Activated naive CD8-positive, alpha-beta T cell treated with anti-CD3 and anti-CD28 coated beads, Interleukin-2, amount 10 ng/mL, durations not matched to agents 7 days and 5 days (primary cell): ENCODE measurements at regions not wholly inside any gene's neighbourhood (a gene's known extent, or its start where the extent isn't known, plus 50 kb on each side); places are given as distances from the start of the nearest gene placed in this dataset.

Experiments used
- ATAC-seq: fragments of 150-1000 bp; cut with Tn5 transposase; one replicate; pipeline ENCODE4 v1.10.0; 2021; ENCODE audit warnings: low read depth, moderate library complexity
- POLR2A ChIA-PET: fragments of 350-600 bp; sonication (Branson Sonifier 250); formaldehyde crosslinking; loops from one replicate; lab custom pipeline; 2021; ENCODE audit warnings: antibody characterized with exemption; lab: Charles Lee
- DNase-seq: peaks from one replicate; pipeline ENCODE4 v3.0.0; 2021
- H3K27ac Mint-ChIP-seq: one replicate; pipeline ENCODE4 v1.8.0; 2022; ENCODE audit warnings: mild to moderate bottlenecking, mixed read lengths
- H3K27me3 Mint-ChIP-seq: one replicate; pipeline ENCODE4 v1.8.0; 2022; ENCODE audit warnings: mild to moderate bottlenecking, moderate library complexity, mixed read lengths
- H3K36me3 Mint-ChIP-seq: one replicate; pipeline ENCODE4 v1.8.0; 2021; ENCODE audit warnings: mild to moderate bottlenecking, mixed read lengths
- H3K4me1 Mint-ChIP-seq: one replicate; pipeline ENCODE4 v1.8.0; 2021; ENCODE audit warnings: mixed read lengths
- H3K4me3 Mint-ChIP-seq: one replicate; pipeline ENCODE4 v1.8.0; 2022; ENCODE audit warnings: mild to moderate bottlenecking, moderate library complexity, mixed read lengths
- H3K9me3 Mint-ChIP-seq: one replicate; pipeline ENCODE4 v1.8.0; 2021; ENCODE audit warnings: mixed read lengths

GRCh38 chr20:16942051-16942450 is 193.9 kb downstream of the OTOR start:
- Mint-ChIP-seq H3K4me1 (no peaks in the 10 kb centered on the region), H3K9me3 (no peaks in the 10 kb centered on the region), H3K27ac (no peak overlapping the region), H3K27me3 (no peaks in the 10 kb centered on the region), H3K36me3 (no peaks in the 10 kb centered on the region), H3K4me3 (no peak overlapping the region)
- DNase-seq (no peak), ATAC-seq (no peak)
- POLR2A ChIA-PET, result no interaction called here

GRCh38 chr20:16942756-16943155 is 194.6 kb downstream of the OTOR start:
- no peaks in the 10 kb centered on the region for H3K27me3 Mint-ChIP-seq
- POLR2A ChIA-PET, result no interaction called here
- no peak overlapping the region for H3K27ac Mint-ChIP-seq
- no peaks in the 10 kb centered on the region for H3K36me3 Mint-ChIP-seq
- H3K9me3 Mint-ChIP-seq, result no peaks in the 10 kb centered on the region
- no peaks in the 10 kb centered on the region for H3K4me1 Mint-ChIP-seq
- H3K4me3 Mint-ChIP-seq, result no peak overlapping the region
- ATAC-seq (no peak), DNase-seq (no peak)

DNA sequence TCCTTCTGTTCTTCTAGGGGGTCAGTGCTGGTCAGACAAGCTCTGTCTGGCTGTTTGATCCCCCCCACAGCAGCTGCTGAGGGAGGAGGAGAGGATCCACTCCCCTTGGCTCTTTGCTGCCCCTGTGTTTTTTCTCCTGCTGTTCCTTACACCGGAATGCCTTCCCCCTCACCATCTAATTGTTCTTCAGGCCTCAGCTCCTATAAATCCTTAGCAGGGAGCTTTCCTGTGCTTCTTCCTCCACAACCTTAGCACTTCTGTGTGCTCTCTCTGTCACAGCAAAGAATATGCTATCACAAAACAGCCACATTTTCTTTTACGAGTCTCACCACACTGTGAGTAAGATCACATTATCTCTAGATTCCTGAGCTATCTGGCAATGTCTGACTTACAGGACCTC is 196.6 kb downstream of the OTOR start:
- ATAC-seq (no peak), DNase-seq (no peak)
- H3K36me3 Mint-ChIP-seq, result no peaks in the 10 kb centered on the region
- H3K4me1 Mint-ChIP-seq, result no peaks in the 10 kb centered on the region
- H3K9me3 Mint-ChIP-seq, result no peaks in the 10 kb centered on the region
- H3K4me3 Mint-ChIP-seq, result no peak overlapping the region
- H3K27me3 Mint-ChIP-seq, result no peaks in the 10 kb centered on the region
- H3K27ac Mint-ChIP-seq, result no peak overlapping the region
- POLR2A ChIA-PET, result no interaction called here

GRCh38 chr20:16945619-16946018 is 197.5 kb downstream of the OTOR start:
- peaks cover under 1% of the 10 kb centered on the region for H3K9me3 Mint-ChIP-seq
- POLR2A ChIA-PET, result no interaction called here
- H3K27me3 Mint-ChIP-seq, result no peaks in the 10 kb centered on the region
- no peak overlapping the region for H3K27ac Mint-ChIP-seq
- no peak overlapping the region for H3K4me3 Mint-ChIP-seq
- no peak for DNase-seq
- H3K4me1 Mint-ChIP-seq, result no peaks in the 10 kb centered on the region
- ATAC-seq, result no peak
- H3K36me3 Mint-ChIP-seq, result no peaks in the 10 kb centered on the region

- H3K4me3 Mint-ChIP-seq, result no peak overlapping the region
- POLR2A ChIA-PET, result no interaction called here
- DNase-seq, result no peak
- H3K36me3 Mint-ChIP-seq, result no peaks in the 10 kb centered on the region
- no peak overlapping the region for H3K27ac Mint-ChIP-seq
- no peak for ATAC-seq
- no peaks in the 10 kb centered on the region for H3K4me1 Mint-ChIP-seq
- H3K27me3 Mint-ChIP-seq, result no peaks in the 10 kb centered on the region
- H3K9me3 Mint-ChIP-seq, result peaks cover 2% of the 10 kb centered on the region
Measured at GRCh38 chr20:16946097-16946496, 197.9 kb downstream of the OTOR start.

GRCh38 chr20:16947479-16947878 is 199.3 kb downstream of the OTOR start:
- Mint-ChIP-seq H3K27ac (no peak overlapping the region), H3K36me3 (no peaks in the 10 kb centered on the region), H3K27me3 (no peaks in the 10 kb centered on the region), H3K9me3 (peaks cover 2% of the 10 kb centered on the region), H3K4me3 (no peak overlapping the region), H3K4me1 (no peaks in the 10 kb centered on the region)
- DNase-seq, result no peak
- no peak for ATAC-seq
- POLR2A ChIA-PET, result no interaction called here

- H3K27ac Mint-ChIP-seq, result no peak overlapping the region
- H3K27me3 Mint-ChIP-seq, result no peaks in the 10 kb centered on the region
- POLR2A ChIA-PET, result no interaction called here
- peaks cover 2% of the 10 kb centered on the region for H3K9me3 Mint-ChIP-seq
- no peaks in the 10 kb centered on the region for H3K4me1 Mint-ChIP-seq
- DNase-seq (no peak), ATAC-seq (no peak)
- no peaks in the 10 kb centered on the region for H3K36me3 Mint-ChIP-seq
- H3K4me3 Mint-ChIP-seq, result no peak overlapping the region
Measured at GRCh38 chr20:16951876-16952275, 203.7 kb downstream of the OTOR start.

DNA sequence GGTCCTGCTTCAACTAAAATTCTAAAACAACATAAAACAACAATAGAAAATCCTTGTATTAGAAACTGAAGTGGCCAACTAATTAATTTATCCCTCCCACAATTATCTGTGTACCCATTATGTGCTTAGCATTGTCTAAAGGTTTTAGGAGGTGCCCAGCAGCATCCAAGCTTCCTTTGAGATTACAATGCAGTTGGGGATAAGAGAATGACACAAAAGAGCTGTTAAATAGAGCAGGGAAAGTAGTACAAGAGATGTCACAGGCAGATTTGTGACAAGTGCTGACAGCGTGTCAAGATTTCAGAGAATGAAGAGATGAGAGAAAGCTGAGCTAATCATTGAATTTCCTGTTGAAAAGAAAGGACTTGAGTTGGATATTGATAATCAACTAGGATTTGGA is 204.8 kb downstream of the OTOR start:
- no peak overlapping the region for H3K4me3 Mint-ChIP-seq
- H3K27me3 Mint-ChIP-seq, result no peaks in the 10 kb centered on the region
- H3K27ac Mint-ChIP-seq, result no peak overlapping the region
- DNase-seq (no peak), ATAC-seq (no peak)
- POLR2A ChIA-PET, result no interaction called here
- H3K4me1 Mint-ChIP-seq, result no peaks in the 10 kb centered on the region
- H3K36me3 Mint-ChIP-seq, result no peaks in the 10 kb centered on the region
- H3K9me3 Mint-ChIP-seq, result peaks cover 2% of the 10 kb centered on the region

GRCh38 chr20:16953858-16954257 is 205.7 kb downstream of the OTOR start:
- POLR2A ChIA-PET, result no interaction called here
- no peak overlapping the region for H3K27ac Mint-ChIP-seq
- H3K36me3 Mint-ChIP-seq, result no peaks in the 10 kb centered on the region
- DNase-seq (no peak), ATAC-seq (no peak)
- H3K4me1 Mint-ChIP-seq, result no peaks in the 10 kb centered on the region
- peaks cover 2% of the 10 kb centered on the region for H3K9me3 Mint-ChIP-seq
- no peak overlapping the region for H3K4me3 Mint-ChIP-seq
- H3K27me3 Mint-ChIP-seq, result no peaks in the 10 kb centered on the region

- DNase-seq (no peak), ATAC-seq (no peak)
- H3K27ac Mint-ChIP-seq, result no peak overlapping the region
- no peaks in the 10 kb centered on the region for H3K4me1 Mint-ChIP-seq
- H3K36me3 Mint-ChIP-seq, result no peaks in the 10 kb centered on the region
- no peak overlapping the region for H3K4me3 Mint-ChIP-seq
- H3K9me3 Mint-ChIP-seq, result peaks cover 2% of the 10 kb centered on the region
- POLR2A ChIA-PET, result no interaction called here
- no peaks in the 10 kb centered on the region for H3K27me3 Mint-ChIP-seq
Measured at GRCh38 chr20:16955462-16955861, 207.3 kb downstream of the OTOR start.

GRCh38 chr20:16955971-16956370 is 207.8 kb downstream of the OTOR start:
- no peak overlapping the region for H3K4me3 Mint-ChIP-seq
- H3K4me1 Mint-ChIP-seq, result no peaks in the 10 kb centered on the region
- POLR2A ChIA-PET, result no interaction called here

GRCh38 chr20:16965401-16965800 is 217.2 kb downstream of the OTOR start:
- POLR2A ChIA-PET, result no interaction called here
- ATAC-seq, result no peak

More at GRCh38 chr20:16955971-16956370, 207.8 kb downstream of the OTOR start:
- DNase-seq (no peak), ATAC-seq (no peak)
- Mint-ChIP-seq H3K27ac (no peak overlapping the region), H3K9me3 (no peaks in the 10 kb centered on the region), H3K27me3 (no peaks in the 10 kb centered on the region), H3K36me3 (no peaks in the 10 kb centered on the region)

GRCh38 chr20:16966276-16966880 is 218.2 kb downstream of the OTOR start:
- H3K36me3 Mint-ChIP-seq, result no peaks in the 10 kb centered on the region
- H3K4me3 Mint-ChIP-seq, result no peak overlapping the region
- H3K4me1 Mint-ChIP-seq, result no peaks in the 10 kb centered on the region
- no peak for ATAC-seq
- POLR2A ChIA-PET, result no interaction called here
- no peak overlapping the region for H3K27ac Mint-ChIP-seq
- H3K27me3 Mint-ChIP-seq, result no peaks in the 10 kb centered on the region
- no peak for DNase-seq
- peaks cover 5% of the 10 kb centered on the region for H3K9me3 Mint-ChIP-seq

More at GRCh38 chr20:16965401-16965800, 217.2 kb downstream of the OTOR start:
- no peaks in the 10 kb centered on the region for H3K36me3 Mint-ChIP-seq
- no peaks in the 10 kb centered on the region for H3K27me3 Mint-ChIP-seq
- no peaks in the 10 kb centered on the region for H3K4me1 Mint-ChIP-seq
- H3K27ac Mint-ChIP-seq, result no peak overlapping the region
- peaks cover 5% of the 10 kb centered on the region for H3K9me3 Mint-ChIP-seq
- no peak overlapping the region for H3K4me3 Mint-ChIP-seq
- DNase-seq, result no peak

DNA sequence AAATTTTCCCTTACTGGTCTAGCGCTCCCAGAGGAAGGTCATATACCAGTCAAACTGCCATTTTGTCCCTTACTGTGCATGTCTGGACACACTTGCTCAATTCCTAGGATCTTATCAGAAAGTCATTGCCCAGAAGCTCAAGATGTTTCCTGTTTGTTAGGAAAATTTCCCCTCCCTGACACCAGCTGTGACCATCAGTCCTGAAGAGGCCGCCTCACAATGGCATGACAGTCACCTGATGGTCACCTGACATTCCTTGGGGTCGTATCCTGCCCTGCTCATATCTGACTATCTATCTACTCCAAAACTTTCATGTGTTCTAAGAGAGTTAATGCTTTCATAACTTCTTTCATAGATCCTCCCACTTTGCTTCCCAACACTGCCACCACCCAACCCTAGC is 219.9 kb downstream of the OTOR start:
- DNase-seq, result no peak
- POLR2A ChIA-PET, result no interaction called here

DNA sequence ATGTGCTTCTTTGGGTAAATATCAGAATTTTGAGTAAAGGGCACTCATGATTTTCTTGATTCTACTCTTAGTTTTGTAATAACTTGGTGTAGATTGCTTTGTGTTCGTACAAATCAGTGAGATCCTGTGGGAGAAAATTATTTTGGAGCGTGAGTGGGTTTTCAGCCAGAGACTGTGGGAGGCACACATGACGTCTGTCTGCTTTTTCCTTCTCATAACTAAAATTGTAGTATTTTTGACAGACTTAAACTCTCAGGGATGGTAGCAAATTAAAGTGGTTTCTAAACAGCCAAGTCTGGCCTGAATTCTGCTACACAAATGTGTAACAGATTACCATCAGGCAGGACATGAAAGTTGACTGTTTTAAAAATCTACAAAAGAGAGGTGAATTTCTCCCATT is 222.6 kb downstream of the OTOR start:
- peaks cover 4% of the 10 kb centered on the region for H3K9me3 Mint-ChIP-seq
- no peaks in the 10 kb centered on the region for H3K36me3 Mint-ChIP-seq
- no peak overlapping the region for H3K4me3 Mint-ChIP-seq
- H3K27me3 Mint-ChIP-seq, result no peaks in the 10 kb centered on the region
- no peak overlapping the region for H3K27ac Mint-ChIP-seq
- POLR2A ChIA-PET, result no interaction called here
- ATAC-seq (no peak), DNase-seq (no peak)
- H3K4me1 Mint-ChIP-seq, result no peaks in the 10 kb centered on the region

More for the DNA sequence above, 219.9 kb downstream of the OTOR start:
- Mint-ChIP-seq H3K4me1 (no peaks in the 10 kb centered on the region), H3K9me3 (peaks cover 2% of the 10 kb centered on the region), H3K27ac (no peak overlapping the region), H3K27me3 (no peaks in the 10 kb centered on the region), H3K36me3 (no peaks in the 10 kb centered on the region), H3K4me3 (no peak overlapping the region)
- no peak for ATAC-seq
